Motor neuron (in vitro differentiated cells): ENCODE measurements at regions not wholly inside any gene's neighbourhood (a gene's known extent, or its start where the extent isn't known, plus 50 kb on each side); places are given as distances from the start of the nearest gene placed in this dataset.

Source experiments
- ATAC-seq, 8 experiments: fragments of 200-7000 bp; cut with Tn5 transposase; replicated peaks in 6 of 8; 2 replicates each; pipeline ENCODE4 v1.8.0; 2021; ENCODE audit warnings: mild to moderate bottlenecking in 8 of 8, moderate library complexity in 8 of 8
- H3K27ac ChIP-seq, 2 donors: fragments of 250-450 bp; sonication (Bioruptor Pico); 2 replicates each; pipeline ENCODE4 v1.9.0; 2021; ENCODE audit warnings: antibody characterized with exemption in 2 of 2, mild to moderate bottlenecking in 2 of 2, moderate library complexity in 1 of 2
- H3K4me1 ChIP-seq, 2 donors: fragments of 250-450 bp; sonication (Bioruptor Pico); replicated peaks in 1 of 2; 2 replicates each; pipeline ENCODE4 v1.6.1; 2021; ENCODE audit warnings: antibody characterized with exemption in 2 of 2, mild to moderate bottlenecking in 2 of 2, moderate library complexity in 1 of 2
- H3K4me3 ChIP-seq, 5 donors: fragments of 250-450 bp; sonication (Bioruptor Pico); 2 replicates each; pipeline ENCODE4 v1.9.0; 2021; ENCODE audit warnings: antibody characterized with exemption in 5 of 5, mild to moderate bottlenecking in 5 of 5, moderate library complexity in 4 of 5
- WGBS, 10 experiments: fragments of 450-650 bp; shearing (Covaris generic); methylation state at CpG; one replicate each; pipeline ENCODE4 v1.0.0; 2022; 5-methylcytosine and 5-hydroxymethylcytosine counted together
- in situ Hi-C, 9 experiments: fragments of 400-800 bp; cut with MboI; loops; one replicate each; pipeline ENCODE4 v1.15.0; 2021; ENCODE audit warnings: low sequenced_read_pairs in 9 of 9, low pct_unique_long_range_greater_than_20kb in 2 of 9; ENCODE audit not compliant: unreplicated experiment in 9 of 9

GRCh38 chr11:115631609-115632008 is 127.4 kb upstream of the CADM1 start:
- in situ Hi-C loops: no loop called here
- Histone ChIP-seq H3K4me3 (no peak overlapping the region), H3K4me1 (peaks cover 13 to 19% of the 10 kb centered on the region in 2 donors), H3K27ac (no peak overlapping the region)
- ATAC-seq: no peak
- WGBS, 10 experiments: 18 to 100% (median 79%) methylated on average over 1 to 4 of the region's 4 CpGs; no CpG with 5 or more reads in 1 of the 10 experiments

- in situ Hi-C loops: no loop called here
- Histone ChIP-seq H3K4me1 (peaks cover 20 to 28% of the 10 kb centered on the region in 2 donors), H3K4me3 (no peak overlapping the region), H3K27ac (peak overlapping the region in 1 of 2 donors; percentile 11)
- 20 to 100% (median 51%) methylated on average over 1 to 7 of the region's 8 CpGs; no CpG with 5 or more reads in 2 of the 10 experiments for WGBS, 10 experiments
- ATAC-seq: peak in 5 of 8 experiments; percentile 50 to 86 (median 73)
These were observed 126.0 kb upstream of the CADM1 start for GRCh38 chr11:115630214-115630613.

- peaks cover 27 to 34% of the 10 kb centered on the region in 2 donors for H3K4me1 ChIP-seq
- no peak overlapping the region for H3K27ac ChIP-seq
- in situ Hi-C loops: no loop called here
- no peak overlapping the region for H3K4me3 ChIP-seq
- 38 to 79% (median 61%) methylated on average over 1 to 5 of the region's 5 CpGs for WGBS, 10 experiments
- ATAC-seq: no peak
These were observed 125.3 kb upstream of the CADM1 start for GRCh38 chr11:115629456-115630015.

DNA sequence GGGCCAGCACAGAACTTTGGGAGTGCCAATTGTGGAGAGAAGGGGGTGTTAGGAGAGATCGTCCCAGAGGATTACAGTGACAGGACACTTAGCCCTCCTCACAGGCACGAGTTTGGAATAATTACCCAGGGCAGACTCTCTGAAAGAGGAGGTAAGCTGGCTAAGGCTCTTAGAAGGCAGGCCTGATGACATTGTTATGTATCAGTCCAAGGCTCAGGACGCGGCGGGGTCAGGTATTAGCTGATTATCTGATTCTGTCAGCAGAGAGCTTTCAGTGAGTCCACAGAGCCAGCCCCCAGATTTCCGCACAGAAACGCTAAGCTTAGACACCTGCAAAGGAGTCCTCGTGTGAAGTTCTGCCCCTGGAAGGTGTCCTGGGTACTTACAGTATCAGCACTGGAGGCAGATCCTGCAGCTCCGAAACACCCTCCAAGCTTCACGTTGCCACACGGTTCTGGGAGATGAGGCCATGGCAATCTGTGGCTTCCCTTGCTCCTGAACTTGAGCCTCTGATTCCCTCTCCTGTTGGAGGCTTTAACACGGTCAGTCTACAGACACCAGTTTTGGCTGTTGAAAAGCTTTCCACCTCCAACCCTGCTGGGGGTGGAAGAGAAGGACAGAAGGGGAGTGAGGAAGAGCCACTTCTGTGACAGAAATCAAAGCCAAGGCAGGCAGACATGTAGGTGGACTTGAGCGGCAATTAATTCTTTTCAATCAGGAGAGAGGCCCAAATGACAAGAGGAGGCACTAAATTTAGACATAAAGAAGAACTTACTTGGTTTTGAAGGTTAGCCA is 123.6 kb upstream of the CADM1 start:
- WGBS, 10 experiments: 48 to 100% (median 78%) methylated on average over 1 to 9 of the region's 13 CpGs; no CpG with 5 or more reads in 2 of the 10 experiments
- in situ Hi-C loops: no loop called here
- Histone ChIP-seq H3K4me1 (peaks cover 34 to 43% of the 10 kb centered on the region in 2 donors), H3K27ac (no peak overlapping the region), H3K4me3 (no peak overlapping the region)
- no peak for ATAC-seq

DNA sequence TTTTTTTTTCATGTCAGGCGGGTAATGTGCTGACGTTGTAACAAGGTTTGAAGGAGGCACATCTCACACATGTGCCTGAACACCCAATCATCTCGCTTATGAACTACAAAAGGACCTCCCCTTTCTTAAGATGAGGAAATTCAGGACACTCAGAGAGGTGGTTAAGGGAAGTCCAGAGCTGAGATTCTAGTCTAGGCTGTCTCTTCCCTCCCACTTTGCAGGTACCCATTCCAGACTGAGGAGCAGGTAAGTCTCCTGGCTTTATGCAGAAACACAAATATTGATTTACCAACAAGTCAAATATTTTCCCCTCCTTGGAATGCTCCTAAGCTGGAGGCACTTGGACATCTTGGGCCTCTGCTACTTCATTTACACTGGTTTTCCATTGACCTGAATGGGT is 122.9 kb upstream of the CADM1 start:
- H3K4me3 ChIP-seq: no peak overlapping the region
- WGBS, 10 experiments: 0 to 100% (median 80%) methylated on average over 1 to 3 of the region's 3 CpGs; no CpG with 5 or more reads in 3 of the 10 experiments
- peaks cover 36 to 43% of the 10 kb centered on the region in 2 donors for H3K4me1 ChIP-seq
- ATAC-seq: no peak
- in situ Hi-C loops: no loop called here
- no peak overlapping the region for H3K27ac ChIP-seq

- H3K4me3 ChIP-seq: no peak overlapping the region
- 0 to 100% (median 52%) methylated on average over 1 of the region's 2 CpGs; no CpG with 5 or more reads in 2 of the 10 experiments for WGBS, 10 experiments
- H3K4me1 ChIP-seq: peaks cover 36 to 43% of the 10 kb centered on the region in 2 donors
- H3K27ac ChIP-seq: peak overlapping the region in 1 of 2 donors; percentile 25
- in situ Hi-C loops: no loop called here
- ATAC-seq: no peak
These were observed 122.2 kb upstream of the CADM1 start for GRCh38 chr11:115626414-115626813.

- in situ Hi-C loops: no loop called here
- 30 to 100% (median 81%) methylated on average over 1 to 2 of the region's 5 CpGs; no CpG with 5 or more reads in 4 of the 10 experiments for WGBS, 10 experiments
- peak overlapping the region in 1 of 2 donors; percentile 25 for H3K27ac ChIP-seq
These were observed 121.3 kb upstream of the CADM1 start for GRCh38 chr11:115625502-115625901.

GRCh38 chr11:115624065-115624464 is 119.8 kb upstream of the CADM1 start:
- no peak overlapping the region for H3K27ac ChIP-seq
- WGBS, 10 experiments: 51 to 97% (median 87%) methylated on average over 1 to 7 of the region's 7 CpGs; no CpG with 5 or more reads in 1 of the 10 experiments
- H3K4me3 ChIP-seq: no peak overlapping the region
- ATAC-seq: no peak
- H3K4me1 ChIP-seq: peaks cover 24 to 32% of the 10 kb centered on the region in 2 donors
- in situ Hi-C loops: no loop called here

More at GRCh38 chr11:115625502-115625901, 121.3 kb upstream of the CADM1 start:
- peak in 4 of 8 experiments; percentile 47 to 63 (median 53) for ATAC-seq
- Histone ChIP-seq H3K4me3 (no peak overlapping the region), H3K4me1 (peaks cover 35 to 46% of the 10 kb centered on the region in 2 donors)

DNA sequence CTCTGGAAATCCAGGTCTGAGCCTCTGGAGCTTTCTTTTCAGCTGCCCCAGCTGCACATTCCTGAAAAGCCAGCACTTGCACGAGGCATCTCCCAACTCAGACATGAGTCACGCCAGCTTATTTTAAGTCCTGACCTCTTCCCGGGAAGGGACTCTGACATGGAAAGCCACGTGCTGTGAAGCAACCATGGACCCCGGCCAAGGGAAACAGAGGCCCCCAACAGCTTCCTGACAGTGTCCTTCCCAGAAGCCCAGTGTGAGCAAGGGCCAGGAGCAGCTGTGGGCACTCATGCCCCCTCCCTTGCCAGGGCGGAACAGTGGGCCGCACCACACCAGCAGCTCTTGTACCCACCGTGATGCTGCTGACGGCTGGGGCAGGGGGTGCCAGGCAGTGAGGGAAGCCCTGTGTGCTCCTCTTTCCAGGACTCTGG is 118.8 kb upstream of the CADM1 start:
- peaks cover 24 to 31% of the 10 kb centered on the region in 2 donors for H3K4me1 ChIP-seq
- WGBS, 10 experiments: 0 to 90% (median 63%) methylated on average over 2 to 9 of the region's 9 CpGs; no CpG with 5 or more reads in 4 of the 10 experiments
- no peak overlapping the region for H3K27ac ChIP-seq
- ATAC-seq: peak in 7 of 8 experiments; percentile 8 to 90 (median 38)
- H3K4me3 ChIP-seq: no peak overlapping the region
- in situ Hi-C loops: no loop called here

DNA sequence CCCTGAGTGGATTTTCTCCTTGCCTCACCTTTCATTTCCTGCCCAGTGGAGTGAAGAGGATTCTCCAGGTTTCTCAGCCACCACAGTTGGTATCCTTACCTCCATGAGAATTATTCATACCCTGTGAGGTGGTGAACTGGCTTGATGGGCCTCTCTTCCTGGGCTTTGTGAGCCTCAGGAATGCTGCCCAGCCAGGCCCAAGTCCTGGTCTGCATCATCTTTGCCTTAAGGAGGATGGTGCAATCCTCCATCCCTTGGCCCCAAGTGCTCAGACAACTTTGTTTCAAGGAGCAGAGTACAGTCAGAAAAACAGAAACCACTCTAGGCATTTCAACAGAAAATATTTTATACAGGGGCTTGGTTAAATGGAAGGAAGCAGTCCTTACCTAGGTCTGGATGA is 114.2 kb upstream of the CADM1 start:
- in situ Hi-C loops: no loop called here
- Histone ChIP-seq H3K4me3 (no peak overlapping the region), H3K4me1 (peaks cover 21 to 28% of the 10 kb centered on the region in 2 donors), H3K27ac (no peak overlapping the region)
- no peak for ATAC-seq

- no peak overlapping the region for H3K27ac ChIP-seq
- in situ Hi-C loops: no loop called here
- 0 to 100% (median 36%) methylated on average over 1 to 2 of the region's 2 CpGs; no CpG with 5 or more reads in 4 of the 10 experiments for whole genome bisulfite sequencing, 10 experiments
- peaks cover 23 to 24% of the 10 kb centered on the region in 2 donors for H3K4me1 ChIP-seq
- no peak for ATAC-seq
- H3K4me3 ChIP-seq: no peak overlapping the region
These were observed 113.6 kb upstream of the CADM1 start for GRCh38 chr11:115617767-115618166.

DNA sequence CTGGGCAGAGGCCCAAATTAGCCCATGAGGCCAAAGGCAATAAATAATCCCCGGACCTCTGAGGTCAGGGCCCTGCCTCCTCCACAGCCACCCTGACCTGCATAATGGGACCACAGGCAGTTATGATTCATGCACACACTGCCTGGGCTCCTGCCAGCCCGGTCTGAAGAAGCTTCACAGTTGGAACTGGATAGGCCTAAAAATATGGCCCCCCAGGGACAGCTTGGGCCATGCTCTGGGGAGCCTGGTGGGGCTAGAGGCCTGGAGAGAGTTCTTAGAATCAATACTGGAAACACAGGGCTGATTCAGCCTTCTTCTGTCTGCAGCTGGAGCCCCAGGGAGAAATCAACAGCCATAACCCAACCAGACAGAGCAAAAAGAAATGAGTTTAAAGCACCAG is 112.8 kb upstream of the CADM1 start:
- WGBS, 10 experiments: 0 to 22% (median 7%) methylated on average over 1 to 2 of the region's 2 CpGs; no CpG with 5 or more reads in 6 of the 10 experiments
- ATAC-seq: peak in 5 of 8 experiments; percentile 23 to 88 (median 75)
- peaks cover 31% of the 10 kb centered on the region in 2 donors for H3K4me1 ChIP-seq
- H3K4me3 ChIP-seq: no peak overlapping the region
- in situ Hi-C loops: no loop called here
- no peak overlapping the region for H3K27ac ChIP-seq

GRCh38 chr11:115613986-115614632 is 109.9 kb upstream of the CADM1 start:
- H3K27ac ChIP-seq: peak overlapping the region in 1 of 2 donors; percentile 25
- no peak overlapping the region for H3K4me3 ChIP-seq
- peaks cover 37 to 38% of the 10 kb centered on the region in 2 donors for H3K4me1 ChIP-seq
- in situ Hi-C loops: no loop called here
- 0 to 83% (median 48%) methylated on average over 1 to 7 of the region's 9 CpGs; no CpG with 5 or more reads in 3 of the 10 experiments for WGBS, 10 experiments
- peak in 6 of 8 experiments; percentile 55 to 96 (median 87) for ATAC-seq
